Stimulated activated CD4-positive, alpha-beta T cell treated with anti-CD3 and anti-CD28 coated beads, TNF-alpha, amount 100 ng/mL, for 48 hours (primary cell): ENCODE measurements at regions not wholly inside any gene's neighbourhood (a gene's known extent, or its start where the extent isn't known, plus 50 kb on each side); places are given as distances from the start of the nearest gene placed in this dataset.
A peak's percentile ranks its signal among the peaks of the same experiment; 100 is the strongest.
"Not testable (repeated sequence)": the region's sequence is repeated elsewhere in the genome, so short reads cannot be mapped to it uniquely, and the experiment has no call there.

Experiments
- DNase-seq, 3 donors: peaks; one replicate each; pipeline ENCODE4 v3.0.0-alpha.2; 2020; ENCODE audit warnings: low read depth in 3 of 3

DNA sequence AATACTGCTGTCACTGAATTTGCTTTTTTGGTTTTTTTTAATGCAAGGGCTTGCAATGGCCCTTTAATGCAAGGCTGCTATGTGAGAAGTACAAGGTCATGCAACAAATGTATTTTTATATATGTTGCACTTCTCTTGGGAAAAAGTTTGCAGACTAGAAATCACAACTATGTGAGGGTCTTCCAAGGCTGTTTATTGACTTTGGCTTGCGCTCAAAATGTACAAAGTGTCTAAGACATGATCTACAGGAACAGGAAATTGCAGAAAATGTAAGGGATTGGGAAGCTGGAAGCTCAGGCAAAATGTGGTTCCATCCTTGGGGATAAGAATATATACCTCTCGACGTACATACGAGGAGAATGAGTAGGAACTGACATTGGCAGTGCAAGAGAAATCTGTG is 92.2 kb upstream of the F13A1 start:
- DNase-seq, result no peak

DNA sequence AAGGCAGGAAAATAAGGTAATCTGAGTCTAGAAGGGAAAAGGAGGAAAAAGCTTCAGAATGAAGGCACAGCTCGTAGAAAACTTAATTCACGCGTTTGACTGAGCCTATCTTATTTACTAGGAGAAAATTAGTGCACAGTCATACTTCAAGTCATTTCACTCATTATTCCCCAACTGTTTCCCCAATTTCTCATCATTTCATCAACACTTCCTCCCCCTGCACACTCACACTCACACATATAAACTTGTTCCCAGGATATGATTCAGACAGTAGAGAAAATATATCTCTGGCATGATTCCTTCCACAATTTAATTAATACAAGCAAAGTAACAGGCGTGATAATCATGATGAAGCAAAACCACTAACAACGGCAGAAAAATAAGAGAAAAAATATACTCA is 94.5 kb upstream of the F13A1 start:
- DNase-seq, result no peak

DNA sequence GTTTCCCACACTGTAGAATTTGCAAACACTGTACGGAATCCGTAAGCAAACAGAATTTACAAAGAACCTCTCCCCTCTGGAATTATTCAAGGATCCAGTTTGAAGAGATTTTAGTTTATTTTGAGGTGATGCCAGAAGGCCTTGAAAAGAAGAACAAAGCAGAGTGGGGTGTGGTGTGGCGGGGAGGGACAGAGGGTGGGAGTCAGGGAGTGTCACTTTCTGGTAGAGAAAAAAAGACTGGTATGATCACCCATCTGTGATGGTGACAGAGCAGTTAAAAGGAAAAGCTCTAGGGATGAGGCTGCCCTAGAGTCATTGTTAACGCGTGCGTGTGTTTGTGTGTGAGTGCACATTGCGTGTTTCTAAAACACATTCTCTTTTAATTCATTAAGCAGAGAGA is 97.0 kb upstream of the F13A1 start:
- no peak for DNase-seq

DNA sequence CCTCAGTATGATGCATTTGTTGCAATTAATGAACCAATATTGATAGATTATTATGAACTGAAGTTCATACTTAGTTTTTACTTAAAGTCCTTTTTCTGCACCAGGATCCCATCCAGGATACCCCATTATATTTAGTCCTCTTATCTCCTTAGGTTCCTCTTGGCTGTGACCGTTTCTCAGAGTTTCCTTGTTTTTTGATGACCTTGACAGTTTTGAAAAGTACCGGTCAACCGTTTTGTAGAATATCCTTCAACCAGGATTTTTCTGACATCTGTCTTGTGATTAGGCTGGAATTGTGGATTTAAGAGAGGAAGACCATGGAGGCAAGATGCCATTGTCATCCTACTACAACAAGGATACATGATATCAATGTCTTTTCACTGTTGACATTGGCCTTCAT is 98.0 kb upstream of the F13A1 start:
- no peak for DNase-seq

DNA sequence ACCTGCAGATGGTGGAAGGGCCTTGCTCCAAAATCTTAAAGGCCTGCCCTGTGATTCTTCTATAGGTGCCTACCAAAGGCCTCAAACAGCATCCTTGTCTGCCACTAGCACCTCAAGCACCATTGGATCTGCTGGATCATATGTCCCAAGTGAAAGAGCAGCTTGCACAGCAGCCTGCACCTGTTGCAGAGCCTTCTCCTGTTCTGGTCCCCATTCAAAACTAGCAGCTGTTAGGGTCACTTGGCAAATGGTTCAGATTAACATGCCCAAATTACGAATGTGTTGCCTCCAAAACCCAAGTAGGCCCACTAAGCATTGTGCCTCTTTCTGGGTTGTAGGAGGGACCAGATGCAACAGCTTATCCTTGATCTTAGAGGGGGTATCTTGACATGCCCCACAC is 99.6 kb upstream of the F13A1 start:
- no peak for DNase-seq

DNA sequence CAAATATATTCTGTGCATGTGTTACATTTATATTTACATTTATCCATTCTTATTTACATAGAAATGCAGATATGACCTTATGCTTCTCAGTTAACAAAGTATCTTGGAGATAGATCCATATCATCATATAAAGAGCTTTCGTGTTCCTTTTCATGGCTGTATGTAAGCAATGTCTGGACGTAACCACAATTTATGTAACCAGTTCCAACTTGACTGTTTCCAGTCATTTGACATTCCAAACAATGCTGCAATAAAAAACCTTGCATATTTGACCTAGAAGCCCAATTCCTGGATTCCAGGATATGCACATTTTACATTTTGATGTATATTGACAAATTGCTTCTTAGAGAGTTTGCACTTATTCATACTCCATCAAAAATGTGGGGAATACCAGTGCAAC is 113.7 kb upstream of the F13A1 start:
- no peak for DNase-seq

DNA sequence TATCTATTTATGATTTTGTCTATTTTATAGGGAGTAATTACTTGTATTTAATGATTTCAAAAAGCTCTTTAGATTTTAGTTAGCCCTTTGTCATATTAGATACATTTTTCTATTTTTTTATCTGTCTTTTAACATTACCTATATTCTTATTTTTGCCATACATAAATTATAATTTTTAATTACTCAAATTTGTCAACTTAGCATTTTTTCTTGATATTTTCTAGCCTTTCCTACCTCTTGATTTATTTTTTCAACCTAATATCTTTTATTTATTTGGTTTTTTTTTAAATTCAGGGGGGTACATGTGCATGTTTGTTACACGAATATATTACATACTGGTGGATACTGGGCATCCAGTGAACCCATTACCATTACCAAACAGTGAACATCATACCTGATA is 114.3 kb upstream of the F13A1 start:
- DNase-seq, result no peak

DNA sequence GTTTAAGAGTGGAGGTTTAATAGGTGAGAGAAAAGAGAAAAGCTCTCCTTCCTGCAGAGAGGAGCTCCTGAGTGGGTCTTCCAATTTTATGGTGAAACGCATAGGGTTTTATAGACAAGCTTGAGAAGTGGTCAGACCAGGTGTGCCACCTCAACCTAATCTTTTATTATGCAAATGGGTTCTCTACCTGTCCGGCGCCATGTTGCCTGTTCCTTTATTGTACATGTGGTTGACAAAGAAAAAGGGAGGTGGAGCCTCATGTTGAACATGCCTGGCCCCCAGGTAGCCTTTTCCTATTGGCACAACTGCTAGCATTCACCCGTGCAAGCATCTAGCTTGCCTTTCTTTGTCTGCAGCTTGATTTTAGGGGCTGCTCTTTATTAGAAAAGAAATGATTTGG is 115.9 kb upstream of the F13A1 start:
- DNase-seq, result no peak

DNA sequence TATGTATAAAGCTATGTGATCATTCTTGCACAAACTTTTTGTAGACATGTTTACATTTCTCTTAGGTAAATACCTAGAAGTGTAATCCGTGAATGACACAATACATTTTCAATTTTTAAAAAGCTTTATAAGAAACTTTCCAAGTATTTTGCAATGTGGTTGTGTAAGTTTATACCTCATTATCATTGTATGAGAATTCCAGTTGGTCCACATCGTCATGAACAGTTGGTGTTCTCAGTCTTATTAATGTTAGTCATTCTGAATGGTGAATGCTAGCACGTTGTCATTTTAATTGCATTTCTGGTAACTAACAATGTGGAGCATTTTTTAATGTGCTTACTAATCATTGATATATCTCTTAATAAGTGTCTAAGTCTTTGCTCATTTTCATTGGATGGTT is 116.5 kb upstream of the F13A1 start:
- no peak for DNase-seq

DNA sequence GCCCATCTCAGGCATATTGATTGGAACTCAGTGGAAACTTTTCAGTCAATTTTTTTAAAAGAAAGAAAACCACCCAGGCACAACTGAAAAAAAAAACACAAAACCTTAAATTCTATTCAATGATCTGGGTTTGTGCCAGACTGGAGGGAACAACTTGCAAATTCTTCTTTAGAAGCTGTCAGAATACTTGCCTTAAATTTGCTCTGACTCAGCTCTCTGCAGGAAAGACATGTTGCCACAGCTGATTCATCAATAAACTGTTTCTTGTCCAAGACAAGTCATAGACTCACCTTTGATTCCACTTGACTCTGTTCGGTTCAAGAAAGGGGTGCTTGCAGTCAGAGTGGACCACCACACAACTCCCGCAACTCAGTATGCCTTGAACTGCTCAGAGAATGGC is 117.8 kb upstream of the F13A1 start:
- DNase-seq, result no peak

DNA sequence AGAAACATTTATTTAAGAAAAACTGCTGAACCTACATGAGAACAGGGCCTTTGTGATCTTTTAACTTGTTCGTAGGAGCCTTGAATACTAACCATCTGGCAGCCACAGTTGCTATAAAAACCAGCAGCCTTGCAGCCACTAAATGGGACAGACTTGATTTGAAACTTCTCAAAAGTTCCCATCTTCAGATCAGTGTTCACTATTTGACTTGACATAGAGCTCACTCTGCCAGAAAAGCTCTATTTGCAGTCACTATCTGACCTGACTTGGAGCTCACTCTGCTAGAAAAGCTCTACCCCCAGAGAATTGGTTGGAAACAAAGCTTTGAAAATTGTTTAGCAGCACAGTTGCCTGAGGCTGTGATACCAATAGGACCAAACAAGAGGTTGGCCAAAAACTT is 119.3 kb upstream of the F13A1 start:
- DNase-seq, result no peak

DNA sequence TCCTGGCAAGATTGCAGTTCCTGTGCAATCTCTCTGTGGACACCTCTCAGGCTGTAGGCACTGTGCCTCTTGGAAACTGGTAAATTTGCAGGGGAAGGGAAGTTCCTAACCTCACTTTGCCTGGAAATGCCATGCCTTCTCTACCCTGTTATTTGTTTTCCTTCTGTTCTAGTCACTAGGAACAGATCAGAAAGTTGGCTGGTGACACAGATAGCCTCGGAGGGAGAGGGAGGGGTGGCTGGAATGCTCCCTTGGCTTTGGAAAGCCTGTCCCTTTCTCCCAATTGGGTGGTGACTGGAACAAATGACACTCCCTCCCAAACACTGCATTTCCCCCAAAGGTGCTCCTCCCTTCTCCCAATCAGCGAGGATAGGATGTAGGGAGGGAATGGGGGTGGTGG is 131.5 kb upstream of the F13A1 start:
- no peak for DNase-seq

DNA sequence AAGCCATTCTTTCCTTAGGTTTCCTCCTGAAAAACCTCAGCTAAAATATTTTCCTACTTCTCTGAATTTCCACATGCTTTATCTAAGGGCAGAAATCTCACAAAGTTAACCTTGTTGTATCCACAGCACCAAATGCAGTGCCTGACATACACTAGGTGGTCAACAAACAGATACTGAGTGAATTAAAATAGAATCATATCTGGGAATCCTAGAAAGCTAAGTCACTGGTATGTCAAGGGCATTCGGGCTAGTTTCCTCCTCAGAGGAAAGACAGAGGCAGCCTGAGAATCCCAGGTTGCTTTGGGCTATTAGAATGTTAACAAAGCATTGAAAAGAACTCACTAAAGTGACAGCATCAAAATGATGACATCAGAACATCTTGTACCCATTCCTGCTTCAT is 132.7 kb upstream of the F13A1 start:
- no peak for DNase-seq

DNA sequence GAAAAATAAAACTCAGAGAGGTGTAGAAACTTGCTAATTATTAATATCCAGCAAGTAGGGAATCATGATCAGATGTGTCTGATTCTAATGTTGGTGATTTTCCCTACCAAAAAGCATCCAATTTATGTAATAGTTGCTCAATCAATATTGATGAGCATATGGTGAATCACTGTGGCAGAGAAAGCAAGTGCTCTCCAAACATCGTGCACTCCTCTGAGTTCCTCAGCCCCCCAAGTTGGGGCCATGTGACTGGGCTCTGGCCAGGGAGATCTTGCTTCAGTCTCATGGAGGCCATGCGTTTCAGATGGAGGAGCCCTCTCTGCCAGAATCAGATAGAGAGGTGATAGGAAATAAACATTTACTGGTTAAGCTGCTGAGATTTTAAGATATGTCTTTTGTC is 133.2 kb upstream of the LY86 start:
- no peak for DNase-seq

DNA sequence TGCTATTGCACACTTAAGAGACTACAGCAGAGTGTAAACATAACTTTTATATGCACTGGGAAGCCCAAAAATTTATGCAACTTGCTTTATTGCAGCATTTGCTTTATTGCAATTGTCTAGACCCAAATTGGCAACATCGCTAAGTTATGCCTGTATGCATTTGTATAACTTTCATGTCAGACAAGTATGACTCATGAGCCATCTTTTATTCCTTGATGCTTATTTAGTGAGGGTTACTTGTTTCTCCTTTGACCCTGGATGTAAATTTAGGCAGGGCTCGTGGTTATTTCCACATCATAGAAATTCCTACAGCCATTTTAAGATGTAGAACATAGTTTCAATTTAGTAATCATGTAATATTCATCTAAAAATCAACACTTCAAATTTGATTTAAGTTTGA is 130.3 kb upstream of the LY86 start:
- DNase-seq, result no peak

DNA sequence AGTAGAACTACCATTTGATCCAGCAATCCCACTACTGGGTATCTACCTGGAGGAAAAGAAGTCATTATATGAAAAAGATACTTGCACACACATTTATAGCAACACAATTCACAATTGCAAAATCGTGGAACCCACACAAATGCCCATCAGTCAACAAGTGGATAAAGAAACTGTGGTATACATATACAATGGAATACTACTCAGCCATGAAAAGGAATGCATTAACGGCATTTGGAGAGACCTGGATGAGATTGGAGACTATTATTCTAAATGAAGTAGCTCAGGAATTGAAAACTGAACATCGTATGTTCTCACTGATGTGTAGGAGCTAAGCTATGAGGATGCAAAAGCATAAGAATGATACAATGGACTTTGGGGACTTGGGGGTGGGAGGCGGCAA is 128.6 kb upstream of the LY86 start:
- DNase-seq, result not testable (repeated sequence)

DNA sequence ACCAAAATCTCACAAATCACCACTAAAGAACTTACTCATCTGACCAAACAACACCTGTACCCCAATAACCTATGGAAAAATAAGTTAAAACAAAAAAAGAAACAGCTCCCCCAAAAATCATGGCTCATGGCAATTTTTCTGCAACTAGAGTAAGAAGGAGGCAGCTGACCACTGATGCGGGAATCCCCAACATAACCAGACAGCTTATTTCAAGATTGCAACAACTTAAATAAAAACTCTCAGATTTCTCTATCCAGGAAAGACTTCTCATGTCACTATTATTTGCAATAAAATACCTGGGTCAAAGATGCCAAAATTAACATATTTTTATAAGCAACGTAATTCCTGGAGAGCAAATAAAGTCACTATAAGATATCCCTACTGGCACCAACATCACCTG is 128.1 kb upstream of the LY86 start:
- no peak for DNase-seq

DNA sequence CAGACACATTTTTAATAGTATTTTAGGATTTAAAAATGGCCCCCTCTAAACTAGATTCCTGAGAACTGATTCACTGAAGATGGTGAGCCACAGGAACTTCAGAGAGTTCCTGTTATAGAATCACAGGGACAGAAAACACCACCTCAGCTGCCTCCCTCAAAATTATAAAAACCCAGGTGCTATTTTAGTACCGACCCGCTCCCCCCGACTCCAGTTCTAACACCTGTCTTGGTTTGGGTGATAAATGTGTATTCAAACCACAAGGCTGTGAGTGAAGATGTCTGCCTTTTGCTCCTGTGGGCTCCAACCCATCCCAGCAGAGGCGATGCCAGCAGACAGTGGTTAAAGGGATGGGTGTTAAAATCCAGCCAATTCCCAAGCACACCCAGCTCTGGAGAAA is 127.4 kb upstream of the LY86 start:
- no peak for DNase-seq

DNA sequence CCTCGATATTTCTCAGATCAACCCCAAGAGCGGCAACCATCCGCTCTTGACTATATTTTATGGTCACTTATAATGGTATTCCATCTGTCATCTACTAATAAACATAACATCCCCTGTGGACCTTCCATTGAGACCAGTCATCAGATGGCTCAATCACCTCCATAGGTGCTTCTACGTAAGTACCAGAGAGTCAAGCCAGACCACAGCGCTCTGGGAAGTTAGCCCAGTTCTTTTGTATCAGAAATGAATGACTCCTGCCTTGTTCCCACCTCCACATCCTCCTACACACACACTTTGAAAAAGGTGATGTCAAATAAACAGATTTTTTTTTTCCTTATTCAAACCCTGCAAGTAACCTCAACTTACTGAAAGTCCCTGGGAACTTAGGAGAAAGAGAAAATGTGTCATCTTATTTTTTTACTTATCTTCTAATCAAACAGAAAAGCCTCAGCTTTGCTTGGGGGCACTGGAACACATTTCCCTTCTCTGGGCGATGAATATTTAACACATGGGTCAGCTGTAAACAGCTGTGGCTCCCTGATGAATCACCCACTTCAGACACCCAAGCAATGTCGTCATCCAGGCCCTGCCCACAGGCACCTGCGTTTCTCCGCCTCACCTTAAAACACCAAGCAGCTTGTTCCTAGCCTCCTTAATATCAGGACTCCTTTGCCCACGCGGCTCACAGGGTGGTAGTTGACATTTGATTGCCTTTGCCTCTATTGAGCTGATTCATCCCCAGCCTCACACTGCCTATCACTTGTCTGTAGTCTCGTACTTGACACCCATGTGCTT is 121.4 kb upstream of the LY86 start:
- DNase-seq, result peak in 1 of 3 donors; percentile 1

DNA sequence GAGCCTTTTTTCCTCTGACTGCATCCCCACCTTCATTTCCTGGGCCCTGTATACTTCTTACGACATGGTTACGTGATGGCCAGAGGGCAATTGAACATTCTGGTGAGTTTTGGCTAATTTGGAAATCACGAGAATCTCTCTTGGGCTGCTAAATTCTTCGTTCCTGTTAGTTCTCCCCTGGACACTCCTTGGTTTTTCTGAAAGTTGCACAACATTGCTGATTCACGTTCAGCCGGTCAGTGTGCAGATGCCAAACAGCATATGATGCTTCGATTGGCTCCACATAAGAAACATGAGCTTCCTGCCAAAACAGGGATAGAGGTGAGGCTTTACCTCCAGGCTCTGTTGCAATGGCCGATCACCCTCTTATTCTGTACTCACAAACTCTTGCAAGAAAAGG is 119.4 kb upstream of the LY86 start:
- DNase-seq, result no peak

DNA sequence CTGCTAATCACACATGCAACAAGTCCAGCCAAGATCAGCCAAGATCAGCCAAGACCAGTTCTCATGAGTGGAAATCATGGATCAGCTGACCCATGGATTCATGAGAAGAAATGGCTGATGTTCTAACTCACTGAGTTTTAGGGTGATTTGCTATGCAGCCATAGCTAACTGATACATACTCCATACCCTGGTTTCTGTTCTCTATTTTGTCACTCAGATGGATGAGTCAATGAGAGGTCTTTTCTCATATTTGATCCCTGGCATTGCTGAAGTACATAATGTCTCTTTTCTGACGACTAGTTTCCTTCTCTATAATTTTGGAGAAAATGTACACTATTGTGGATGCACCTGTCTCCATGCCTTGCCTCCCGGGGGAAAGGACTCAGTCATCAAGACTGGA is 118.4 kb upstream of the LY86 start:
- DNase-seq, result no peak

DNA sequence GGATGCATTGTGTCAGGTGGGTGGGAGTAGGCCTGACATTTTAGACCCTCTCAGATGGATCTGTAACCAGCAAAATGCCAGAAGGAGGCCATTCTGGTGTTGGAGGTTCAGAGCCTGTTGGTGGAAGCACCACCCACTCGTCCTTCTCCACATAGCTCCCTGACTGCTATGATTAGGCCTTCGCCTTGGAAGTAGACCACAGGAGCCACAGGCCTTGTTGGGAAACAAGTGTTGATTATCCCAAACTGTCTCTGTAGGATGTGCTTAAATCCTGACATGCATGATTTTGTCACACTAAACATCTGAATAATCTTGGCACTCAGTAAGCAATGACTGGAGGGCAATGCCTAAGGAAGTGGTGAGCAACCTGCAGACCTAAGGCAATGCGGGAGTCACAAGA is 117.2 kb upstream of the LY86 start:
- no peak for DNase-seq

DNA sequence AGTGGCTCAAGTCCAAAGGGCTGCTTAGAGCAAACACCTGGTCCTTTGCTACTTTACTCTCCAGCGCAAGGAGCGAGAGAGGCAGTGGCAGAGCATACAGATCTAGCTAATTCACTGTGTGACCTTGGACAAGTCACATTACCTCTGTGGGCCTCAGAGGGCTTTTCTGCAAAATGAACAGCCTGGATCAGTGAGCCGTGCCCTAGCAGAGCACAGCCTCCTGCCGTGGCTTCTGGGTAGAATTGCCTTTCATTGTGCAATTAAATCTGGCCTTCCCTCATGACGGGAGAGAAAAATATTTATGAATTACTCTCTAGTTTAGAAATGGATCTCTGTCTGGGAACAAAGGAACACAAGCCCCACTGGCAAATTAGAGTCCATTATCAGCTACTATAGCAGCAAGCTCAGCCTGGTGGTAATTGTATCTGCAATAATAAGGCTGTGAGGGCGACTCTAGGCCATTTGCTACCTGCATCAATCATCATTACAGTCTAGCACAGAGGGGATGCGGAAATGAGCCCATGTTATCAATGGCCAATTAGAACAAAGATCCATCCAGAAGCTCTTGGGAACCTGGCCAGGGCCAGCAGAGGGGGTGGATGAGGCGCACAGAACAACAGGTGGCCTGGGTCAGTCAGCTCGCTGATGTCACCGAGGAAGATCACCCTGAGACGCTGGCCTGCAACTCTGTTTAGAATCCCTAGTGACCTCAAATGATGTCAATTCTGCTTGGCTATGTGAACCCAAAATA is 114.2 kb upstream of the LY86 start:
- DNase-seq, result no peak

DNA sequence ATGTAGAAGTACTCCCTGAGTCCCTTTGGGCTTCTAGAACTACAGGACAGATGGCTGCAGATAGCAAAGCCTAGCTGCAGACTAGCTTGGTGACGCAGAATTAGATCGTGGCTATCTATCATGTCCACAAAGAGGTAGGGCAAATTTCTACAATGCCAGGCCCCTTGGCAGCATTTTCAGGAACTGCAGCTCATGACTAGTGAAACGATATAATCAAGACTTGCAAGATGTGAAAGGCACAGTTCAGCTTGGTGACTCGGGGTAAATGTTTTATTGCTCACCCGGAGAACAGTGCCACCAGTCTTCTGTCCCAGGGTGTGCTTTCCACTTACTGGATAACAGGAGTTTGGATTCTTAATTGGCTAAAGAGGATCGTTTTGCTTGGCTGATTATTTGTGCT is 108.7 kb upstream of the LY86 start:
- no peak for DNase-seq
